Activated CD4-positive, alpha-beta T cell treated with anti-CD3 and anti-CD28 coated beads, Interleukin-2, amount 10 ng/mL, durations not matched to agents 7 days and 5 days (primary cell): ENCODE measurements at regions not wholly inside any gene's neighbourhood (a gene's known extent, or its start where the extent isn't known, plus 50 kb on each side); places are given as distances from the start of the nearest gene placed in this dataset.
"Not testable (repeated sequence)": the region's sequence is repeated elsewhere in the genome, so short reads cannot be mapped to it uniquely, and the experiment has no call there.

ENCODE experiments used
- CTCF ChIA-PET: fragments of 350-600 bp; sonication (Branson Sonifier 250); formaldehyde crosslinking; loops from one replicate; lab custom pipeline; 2021; ENCODE audit warnings: antibody characterized with exemption; lab: Charles Lee
- POLR2A ChIA-PET: fragments of 350-600 bp; sonication (Branson Sonifier 250); formaldehyde crosslinking; loops from one replicate; lab custom pipeline; 2021; ENCODE audit warnings: antibody characterized with exemption; lab: Charles Lee
- DNase-seq: peaks from one replicate; pipeline ENCODE4 v3.0.0-alpha.2; 2020
- H3K27ac Mint-ChIP-seq: one replicate; pipeline ENCODE4 v1.8.0; 2021; ENCODE audit warnings: mild to moderate bottlenecking, moderate library complexity, mixed read lengths
- H3K27me3 Mint-ChIP-seq: one replicate; pipeline ENCODE4 v1.8.0; 2021; ENCODE audit warnings: mixed read lengths
- H3K36me3 Mint-ChIP-seq: one replicate; pipeline ENCODE4 v1.8.0; 2021; ENCODE audit warnings: low read depth, mixed read lengths
- H3K4me1 Mint-ChIP-seq: one replicate; pipeline ENCODE4 v1.8.0; 2021; ENCODE audit warnings: mixed read lengths
- H3K4me3 Mint-ChIP-seq: one replicate; pipeline ENCODE4 v1.8.0; 2021; ENCODE audit warnings: mild to moderate bottlenecking, moderate library complexity, mixed read lengths
- H3K9me3 Mint-ChIP-seq: one replicate; pipeline ENCODE4 v1.8.0; 2021; ENCODE audit warnings: mixed read lengths

DNA sequence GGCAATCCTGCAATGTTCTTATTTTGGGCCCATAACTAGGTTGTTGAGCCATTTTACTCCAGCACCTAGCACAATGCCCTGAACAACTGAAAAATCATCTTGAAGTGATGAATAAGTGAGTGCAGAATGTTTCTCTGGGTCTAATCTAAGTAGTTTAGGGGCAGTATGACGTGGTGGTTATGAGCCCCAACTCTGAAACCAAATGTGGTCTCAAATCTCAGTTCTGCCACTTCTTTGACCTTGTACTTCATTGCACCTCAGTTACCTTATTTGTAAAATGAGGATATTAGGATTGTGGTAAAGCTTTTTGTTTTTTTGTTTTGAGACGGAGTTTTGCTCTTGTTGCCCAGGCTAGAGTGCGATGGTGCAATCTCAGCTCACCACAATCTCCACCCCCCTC, 80.9 kb upstream of the SNX2 start:
- no peaks in the 10 kb centered on the region for H3K4me1 Mint-ChIP-seq
- no peak overlapping the region for H3K4me3 Mint-ChIP-seq
- no peak for DNase-seq
- CTCF ChIA-PET: no interaction called here
- H3K27ac Mint-ChIP-seq: no peak overlapping the region
- no peaks in the 10 kb centered on the region for H3K36me3 Mint-ChIP-seq
- POLR2A ChIA-PET: no interaction called here
- no peaks in the 10 kb centered on the region for H3K27me3 Mint-ChIP-seq
- no peaks in the 10 kb centered on the region for H3K9me3 Mint-ChIP-seq

DNA sequence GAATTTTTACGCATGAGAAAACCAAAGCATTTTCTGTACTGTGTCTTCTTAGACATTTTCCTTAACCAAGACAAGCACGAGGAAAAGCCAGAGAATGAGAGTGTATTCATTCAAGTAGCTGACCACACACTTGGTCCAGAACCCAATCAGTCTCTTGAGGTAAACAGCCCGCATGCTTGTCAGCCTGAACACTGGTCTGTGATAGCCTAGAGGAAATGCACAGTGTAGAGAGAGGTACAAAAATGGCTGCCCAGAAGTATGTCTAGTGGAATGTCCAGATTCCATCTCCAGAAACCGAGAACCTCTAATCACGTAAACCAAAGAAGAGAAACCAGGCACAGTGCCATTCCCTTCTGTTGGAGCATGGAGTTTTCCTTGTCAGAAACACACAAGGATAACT, 80.0 kb upstream of the SNX2 start:
- POLR2A ChIA-PET: no interaction called here

DNA sequence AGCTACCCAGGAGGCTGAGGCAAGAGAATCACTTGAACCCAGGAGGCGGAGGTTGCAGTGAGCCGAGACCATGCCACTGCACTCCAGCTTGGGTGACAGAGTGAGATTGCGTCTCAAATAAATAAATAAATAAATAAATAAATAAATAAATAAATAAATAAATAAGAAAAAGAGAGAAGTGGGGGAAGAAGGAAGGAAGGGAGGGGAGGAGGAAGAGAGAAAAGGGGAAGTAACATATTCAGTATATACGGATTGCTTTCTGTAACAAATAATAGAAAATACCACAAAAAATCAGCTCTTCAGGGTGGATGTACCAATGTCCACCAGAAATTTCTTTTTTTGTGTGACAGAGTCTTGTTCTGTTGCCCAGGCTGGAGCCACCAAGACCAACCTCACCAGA, 78.1 kb upstream of the SNX2 start:
- H3K4me1 Mint-ChIP-seq, POLR2A ChIA-PET, H3K4me3 Mint-ChIP-seq, H3K9me3 Mint-ChIP-seq, H3K36me3 Mint-ChIP-seq, H3K27me3 Mint-ChIP-seq, DNase-seq, CTCF ChIA-PET, H3K27ac Mint-ChIP-seq: not testable (repeated sequence)

More for the DNA sequence above, 80.0 kb upstream of the SNX2 start:
- Mint-ChIP-seq H3K27me3 (no peaks in the 10 kb centered on the region), H3K4me1 (no peaks in the 10 kb centered on the region), H3K9me3 (no peaks in the 10 kb centered on the region), H3K36me3 (no peaks in the 10 kb centered on the region), H3K4me3 (no peak overlapping the region), H3K27ac (no peak overlapping the region)
- no peak for DNase-seq
- CTCF ChIA-PET: no interaction called here

DNA sequence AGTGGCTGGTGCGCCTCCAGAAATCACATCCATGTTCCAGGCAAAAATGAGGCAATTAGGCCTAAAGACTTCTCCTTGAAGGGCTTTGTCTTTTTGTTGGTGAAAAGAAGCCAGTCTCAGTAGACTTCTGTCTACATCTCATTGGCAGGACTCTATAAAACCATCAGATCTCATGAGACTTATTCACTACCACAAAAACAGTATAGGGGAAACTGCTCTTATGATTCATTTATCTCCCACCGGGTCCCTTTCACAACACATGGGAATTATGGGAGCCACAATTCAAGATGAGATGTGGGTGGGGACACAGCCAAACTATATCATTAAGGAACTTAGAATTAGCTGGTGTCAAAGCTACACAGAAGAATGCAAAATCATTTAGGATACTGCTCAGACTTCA, 77.7 kb upstream of the SNX2 start:
- POLR2A ChIA-PET: no interaction called here
- H3K4me1 Mint-ChIP-seq: no peaks in the 10 kb centered on the region
- H3K9me3 Mint-ChIP-seq: no peaks in the 10 kb centered on the region
- H3K36me3 Mint-ChIP-seq: no peaks in the 10 kb centered on the region
- no peak overlapping the region for H3K4me3 Mint-ChIP-seq
- no peak for DNase-seq
- CTCF ChIA-PET: interaction anchor here (0.7 kb wide), 1 partner anchor 458 kb away, joined by 3 read pairs; no protein-coding TSS in a partner anchor
- no peaks in the 10 kb centered on the region for H3K27me3 Mint-ChIP-seq
- no peak overlapping the region for H3K27ac Mint-ChIP-seq

DNA sequence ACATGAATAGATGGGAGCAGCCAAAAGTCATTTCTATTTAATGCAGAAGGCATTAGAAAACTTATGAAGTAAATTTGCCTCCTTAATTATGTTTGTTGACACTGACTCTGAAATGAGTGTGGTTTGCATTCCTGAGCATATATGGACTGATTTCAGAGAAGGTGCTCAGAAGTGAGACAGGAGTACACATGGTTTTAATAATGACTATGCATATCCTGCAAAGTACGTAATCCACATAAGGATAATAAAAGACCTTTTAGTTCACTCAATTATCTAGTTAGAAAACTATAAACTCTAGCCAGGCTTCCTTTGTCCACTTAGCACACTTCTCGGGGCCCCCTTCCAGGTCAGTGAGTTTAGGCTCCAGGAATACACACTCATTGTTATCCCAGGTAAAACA, 75.7 kb upstream of the SNX2 start:
- H3K9me3 Mint-ChIP-seq: no peaks in the 10 kb centered on the region
- no peak overlapping the region for H3K27ac Mint-ChIP-seq
- no peaks in the 10 kb centered on the region for H3K4me1 Mint-ChIP-seq
- no peaks in the 10 kb centered on the region for H3K36me3 Mint-ChIP-seq
- CTCF ChIA-PET: no interaction called here
- POLR2A ChIA-PET: no interaction called here
- no peak overlapping the region for H3K4me3 Mint-ChIP-seq
- no peaks in the 10 kb centered on the region for H3K27me3 Mint-ChIP-seq
- DNase-seq: no peak

DNA sequence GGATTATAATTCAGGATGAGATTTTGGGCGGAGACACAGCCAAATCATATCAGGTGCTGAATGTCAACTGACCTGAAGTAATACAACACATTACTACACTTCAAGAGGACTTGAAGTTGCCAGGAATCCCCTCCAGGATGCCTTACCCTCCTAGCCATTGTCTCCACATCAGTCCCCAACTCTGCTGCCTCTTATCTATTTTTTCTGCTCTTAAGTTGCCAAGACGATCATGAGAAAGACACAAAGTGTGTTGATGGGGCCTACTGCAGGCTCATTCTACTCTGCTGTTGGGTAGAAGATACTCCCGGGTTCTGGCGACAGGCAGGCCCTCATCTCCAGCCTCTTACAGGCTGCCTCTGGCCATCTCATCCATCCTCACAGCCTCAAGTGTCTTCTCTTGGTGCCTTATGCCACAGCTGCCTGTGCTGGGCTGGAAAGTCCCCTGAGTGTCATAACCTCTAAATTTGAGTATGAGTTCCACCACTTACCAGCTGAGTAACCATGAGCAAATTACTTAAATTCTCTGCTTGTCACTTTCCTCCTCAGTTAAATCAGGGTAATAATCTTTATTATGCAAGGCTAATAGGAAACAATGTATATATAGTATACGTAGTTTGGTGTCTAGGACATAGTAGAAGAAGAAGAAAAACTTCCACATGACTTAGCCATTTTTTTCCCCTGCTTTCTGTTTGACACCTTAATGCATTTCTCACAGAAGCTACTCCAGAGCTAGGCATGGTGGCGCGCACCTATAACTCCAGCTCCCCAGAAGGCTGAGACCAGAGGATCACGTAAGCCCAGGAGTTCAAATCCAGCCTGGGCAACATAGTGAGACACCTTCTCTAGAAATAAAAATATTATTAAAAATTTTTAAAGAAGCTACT, 73.0 kb upstream of the SNX2 start:
- no peaks in the 10 kb centered on the region for H3K9me3 Mint-ChIP-seq
- H3K4me3 Mint-ChIP-seq: no peak overlapping the region

DNA sequence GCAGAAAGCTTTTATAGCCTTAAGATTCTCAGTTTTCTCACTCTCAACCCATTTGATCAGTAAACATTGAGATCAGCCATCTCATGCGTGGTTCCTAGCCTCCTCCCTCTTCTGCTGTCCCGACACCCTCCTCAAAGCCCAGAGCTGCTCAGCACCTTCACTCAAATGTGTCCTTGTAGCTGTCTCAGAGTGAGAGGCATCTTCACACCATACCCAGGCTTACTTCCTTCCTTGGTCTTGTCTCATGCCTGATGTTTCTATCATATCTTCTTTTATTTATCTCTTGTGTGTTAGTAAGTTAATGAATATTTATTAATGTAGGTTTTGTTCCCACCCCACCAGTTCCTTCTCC, 72.4 kb upstream of the SNX2 start:
- Mint-ChIP-seq H3K4me3 (no peak overlapping the region), H3K27me3 (no peaks in the 10 kb centered on the region), H3K9me3 (no peaks in the 10 kb centered on the region), H3K27ac (no peak overlapping the region), H3K36me3 (no peaks in the 10 kb centered on the region), H3K4me1 (no peaks in the 10 kb centered on the region)
- ChIA-PET POLR2A (interaction anchor here (0.6 kb wide), 1 partner anchor 20 kb away, joined by 3 read pairs; no protein-coding TSS in a partner anchor), CTCF (no interaction called here)
- no peak for DNase-seq

More for the DNA sequence above, 73.0 kb upstream of the SNX2 start:
- no peaks in the 10 kb centered on the region for H3K4me1 Mint-ChIP-seq
- ChIA-PET CTCF (no interaction called here), POLR2A (interaction anchor here (0.6 kb wide), 1 partner anchor 19 kb away, joined by 3 read pairs; no protein-coding TSS in a partner anchor)
- no peak for DNase-seq
- no peaks in the 10 kb centered on the region for H3K36me3 Mint-ChIP-seq
- no peaks in the 10 kb centered on the region for H3K27me3 Mint-ChIP-seq
- no peak overlapping the region for H3K27ac Mint-ChIP-seq

DNA sequence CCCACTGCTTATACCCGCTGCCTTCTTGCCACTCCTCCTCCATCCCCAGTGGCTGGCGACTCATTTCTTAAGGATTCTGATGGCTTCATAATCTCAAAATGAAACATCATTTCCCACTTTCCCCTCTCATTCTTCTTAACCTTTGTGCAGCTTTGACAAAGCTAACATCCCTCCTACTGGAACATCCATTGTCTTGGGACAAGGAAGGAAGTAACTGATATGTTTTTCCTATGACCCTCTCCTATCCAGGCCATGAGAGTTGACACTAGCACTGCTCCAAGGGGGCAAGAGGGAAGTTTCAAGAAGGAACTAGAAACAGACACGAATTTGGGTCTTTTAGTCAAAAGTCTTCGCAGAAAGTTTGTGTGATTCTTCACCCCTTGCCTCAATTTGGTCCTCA, 71.7 kb upstream of the SNX2 start:
- H3K4me1 Mint-ChIP-seq: no peaks in the 10 kb centered on the region
- ChIA-PET CTCF (no interaction called here), POLR2A (no interaction called here)
- H3K4me3 Mint-ChIP-seq: no peak overlapping the region
- no peak overlapping the region for H3K27ac Mint-ChIP-seq
- H3K36me3 Mint-ChIP-seq: no peaks in the 10 kb centered on the region
- no peak for DNase-seq
- no peaks in the 10 kb centered on the region for H3K9me3 Mint-ChIP-seq
- H3K27me3 Mint-ChIP-seq: peaks cover 2% of the 10 kb centered on the region

DNA sequence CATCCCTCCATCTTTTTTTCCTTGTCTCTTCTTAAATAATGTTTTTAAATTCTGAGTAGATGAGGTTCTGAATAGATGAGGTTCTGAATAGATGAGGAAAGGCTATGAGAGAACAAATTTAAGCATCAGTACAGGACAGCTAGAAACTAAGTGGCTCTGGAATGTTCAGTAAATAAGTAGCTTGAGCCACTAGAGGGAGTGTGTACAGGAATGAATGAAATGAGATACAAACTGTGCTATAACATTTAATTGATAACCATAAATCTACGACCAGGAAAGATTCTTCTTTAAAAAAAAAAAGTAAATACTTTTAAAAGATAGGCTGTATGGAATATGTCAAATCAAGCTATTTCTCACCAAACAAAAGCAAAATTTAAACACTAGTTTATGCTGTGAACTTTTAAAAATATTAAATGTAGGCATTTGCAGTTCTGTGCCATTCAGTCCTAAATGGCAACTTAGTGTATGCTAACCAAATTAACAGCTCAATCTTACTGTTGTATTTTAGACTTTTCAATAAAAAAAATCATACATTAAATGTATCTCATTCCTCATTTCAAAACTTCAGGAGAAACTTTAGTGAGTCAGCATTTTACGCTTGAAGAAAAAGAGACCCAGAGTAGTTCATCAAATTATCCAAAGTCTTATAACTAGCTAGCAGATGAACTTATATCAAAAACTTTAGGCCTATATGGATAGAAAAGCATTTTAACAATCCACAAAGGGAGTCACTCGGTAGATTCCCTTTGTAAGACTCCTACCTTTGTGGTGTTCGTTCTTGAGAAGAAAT, 70.4 kb upstream of the SNX2 start:
- no peaks in the 10 kb centered on the region for H3K36me3 Mint-ChIP-seq
- H3K27me3 Mint-ChIP-seq: peaks cover 4% of the 10 kb centered on the region
- ChIA-PET POLR2A (no interaction called here), CTCF (interaction anchor here (0.6 kb wide), 1 partner anchor 173 kb away, joined by 4 read pairs; no protein-coding TSS in a partner anchor)
- no peak overlapping the region for H3K27ac Mint-ChIP-seq
- H3K9me3 Mint-ChIP-seq: no peaks in the 10 kb centered on the region
- DNase-seq: no peak
- no peaks in the 10 kb centered on the region for H3K4me1 Mint-ChIP-seq
- H3K4me3 Mint-ChIP-seq: no peak overlapping the region

DNA sequence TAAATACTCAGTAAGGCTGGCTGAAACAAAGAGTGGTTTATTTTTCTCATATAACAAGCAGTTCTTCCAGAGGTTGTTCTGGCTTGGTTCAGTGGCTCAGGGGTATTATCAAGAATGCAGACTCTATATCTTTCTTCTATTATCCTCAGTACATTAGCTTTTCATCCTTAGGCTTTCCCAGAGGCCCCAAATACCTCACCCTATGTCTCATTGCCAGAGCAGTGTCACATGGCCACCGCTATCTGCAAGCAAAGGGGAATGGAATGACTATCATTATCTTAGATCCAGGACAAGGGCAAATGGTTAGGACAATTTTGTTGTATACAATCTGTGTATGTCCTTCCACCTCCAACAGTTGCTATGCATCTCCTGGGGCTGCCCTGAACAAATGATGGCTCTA, 69.0 kb upstream of the SNX2 start:
- Mint-ChIP-seq H3K27ac (no peak overlapping the region), H3K36me3 (no peaks in the 10 kb centered on the region), H3K4me3 (no peak overlapping the region), H3K4me1 (no peaks in the 10 kb centered on the region), H3K9me3 (no peaks in the 10 kb centered on the region), H3K27me3 (peaks cover 4% of the 10 kb centered on the region)
- ChIA-PET CTCF (no interaction called here), POLR2A (no interaction called here)
- no peak for DNase-seq

DNA sequence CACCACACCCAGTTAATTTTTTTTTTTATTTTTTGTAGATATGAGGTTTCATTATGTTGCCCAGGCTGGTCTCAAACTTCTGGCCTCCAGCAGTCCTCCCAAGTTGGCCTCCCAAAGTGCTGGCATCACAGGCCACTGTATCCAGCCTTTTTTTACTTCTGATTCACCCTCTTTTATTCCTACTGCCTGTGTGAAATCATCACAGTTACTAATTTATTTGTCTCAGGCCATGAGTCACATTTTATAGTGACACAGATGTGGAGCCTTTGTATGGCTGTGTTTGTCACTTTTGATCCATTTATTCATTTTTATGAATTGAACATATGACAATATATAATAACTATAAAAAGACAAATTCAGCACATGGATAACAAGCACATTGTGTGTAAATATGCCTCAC, 67.1 kb upstream of the SNX2 start:
- no peak overlapping the region for H3K4me3 Mint-ChIP-seq
- DNase-seq: no peak
- no peaks in the 10 kb centered on the region for H3K9me3 Mint-ChIP-seq
- ChIA-PET POLR2A (no interaction called here), CTCF (no interaction called here)
- H3K4me1 Mint-ChIP-seq: no peaks in the 10 kb centered on the region
- H3K27me3 Mint-ChIP-seq: peaks cover 4% of the 10 kb centered on the region
- no peaks in the 10 kb centered on the region for H3K36me3 Mint-ChIP-seq
- no peak overlapping the region for H3K27ac Mint-ChIP-seq

DNA sequence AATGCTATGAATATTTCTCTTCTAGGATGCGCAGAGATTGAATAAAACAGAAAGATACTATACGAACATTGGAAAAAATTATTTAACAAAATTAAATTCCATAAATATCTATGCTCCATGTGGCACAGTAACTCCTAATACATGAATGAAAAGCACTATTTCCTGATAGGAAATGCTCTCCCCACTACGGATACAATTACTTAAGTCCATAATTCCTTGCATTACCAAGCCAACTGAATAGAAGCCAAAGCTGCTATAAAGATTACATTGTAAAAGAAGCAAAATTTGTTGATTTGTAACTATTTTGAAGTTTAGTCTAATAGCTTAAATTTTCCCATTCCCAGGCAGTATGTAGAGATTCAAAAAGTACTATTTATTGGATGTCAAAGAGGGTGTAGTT, 61.8 kb upstream of the SNX2 start:
- no peak for DNase-seq
- H3K27ac Mint-ChIP-seq: no peak overlapping the region
- peaks cover 14% of the 10 kb centered on the region for H3K27me3 Mint-ChIP-seq
- no peaks in the 10 kb centered on the region for H3K9me3 Mint-ChIP-seq
- no peaks in the 10 kb centered on the region for H3K4me1 Mint-ChIP-seq
- CTCF ChIA-PET: no interaction called here
- H3K36me3 Mint-ChIP-seq: no peaks in the 10 kb centered on the region
- POLR2A ChIA-PET: no interaction called here
- no peak overlapping the region for H3K4me3 Mint-ChIP-seq

DNA sequence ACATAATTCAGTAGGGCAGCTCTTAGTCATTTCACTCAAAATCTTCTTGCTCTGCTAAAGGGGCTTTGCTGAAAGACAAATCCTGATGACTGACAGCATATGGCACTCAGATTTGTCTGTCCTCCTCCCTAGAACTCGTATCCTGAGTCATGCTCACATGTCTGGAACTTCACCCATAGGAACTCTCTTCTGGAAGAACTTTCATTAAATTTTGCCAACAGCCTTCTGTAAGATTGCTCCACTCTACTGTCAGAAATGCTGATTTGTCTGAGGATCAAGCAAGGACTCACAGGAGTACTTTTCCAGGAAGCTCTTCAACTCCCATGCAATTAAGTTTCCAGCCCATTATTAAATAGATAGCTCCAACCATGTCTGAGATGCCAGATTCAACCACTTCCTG, 59.8 kb upstream of the SNX2 start:
- Mint-ChIP-seq H3K4me1 (no peaks in the 10 kb centered on the region), H3K27ac (no peak overlapping the region), H3K27me3 (peaks cover 12% of the 10 kb centered on the region), H3K36me3 (no peaks in the 10 kb centered on the region), H3K4me3 (no peak overlapping the region), H3K9me3 (no peaks in the 10 kb centered on the region)
- DNase-seq: no peak
- ChIA-PET CTCF (interaction anchor here (1.0 kb wide), 1 partner anchor 11 kb away, joined by 4 read pairs; no protein-coding TSS in a partner anchor), POLR2A (no interaction called here)
